ENCODE measurements at regions not wholly inside any gene's neighbourhood (a gene's known extent, or its start where the extent isn't known, plus 50 kb on each side); places are given as distances from the start of the nearest gene placed in this dataset.
"Not testable (repeated sequence)": the region's sequence is repeated elsewhere in the genome, so short reads cannot be mapped to it uniquely, and the experiment has no call there.

DNA sequence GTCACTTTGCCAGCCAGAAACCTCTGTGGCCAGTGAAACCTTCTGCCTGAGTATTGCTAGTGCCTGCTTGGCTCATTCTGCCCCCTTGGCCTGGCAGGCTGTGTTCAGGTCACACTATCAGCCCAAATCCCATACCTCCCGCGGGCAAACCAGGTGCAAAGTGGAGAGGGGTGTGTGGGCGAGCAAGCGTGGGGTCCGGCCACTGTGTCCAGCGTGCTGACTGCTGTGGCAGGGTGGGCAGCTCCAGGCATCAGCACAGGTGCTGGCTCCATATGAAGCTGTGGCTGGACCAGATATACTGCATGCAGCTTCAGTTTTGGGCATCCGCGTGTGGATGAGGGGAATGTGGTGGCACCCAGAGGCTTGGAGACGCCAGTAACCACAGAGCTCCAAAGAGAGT is 576.5 kb upstream of the EDIL3 start:
- no peak for DNase-seq

- no peak for DNase-seq
Observed at GRCh38 chr5:84961903-84962302, 577.2 kb upstream of the EDIL3 start.

GRCh38 chr5:84983093-84983492 is 598.4 kb upstream of the EDIL3 start:
- DNase-seq: no peak

DNA sequence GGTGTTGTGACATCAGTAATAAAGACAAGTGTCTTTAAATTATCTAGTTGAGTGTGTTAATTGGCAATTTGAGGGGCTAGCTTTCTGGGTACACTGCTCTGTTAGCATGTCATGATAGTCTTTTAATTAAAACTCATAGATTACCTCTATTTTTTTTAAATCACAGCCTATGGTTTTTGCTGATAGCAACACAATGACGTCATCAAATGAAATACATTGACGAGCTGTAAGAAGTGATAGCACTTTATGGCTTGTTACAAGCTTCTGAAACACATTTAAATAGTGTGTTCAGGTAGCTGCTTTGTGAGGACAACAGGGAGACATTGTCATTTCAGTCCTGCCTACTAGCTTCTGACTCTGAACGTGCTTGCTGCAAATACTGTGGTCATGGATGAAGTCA is 600.5 kb upstream of the EDIL3 start:
- no peak for DNase-seq

DNA sequence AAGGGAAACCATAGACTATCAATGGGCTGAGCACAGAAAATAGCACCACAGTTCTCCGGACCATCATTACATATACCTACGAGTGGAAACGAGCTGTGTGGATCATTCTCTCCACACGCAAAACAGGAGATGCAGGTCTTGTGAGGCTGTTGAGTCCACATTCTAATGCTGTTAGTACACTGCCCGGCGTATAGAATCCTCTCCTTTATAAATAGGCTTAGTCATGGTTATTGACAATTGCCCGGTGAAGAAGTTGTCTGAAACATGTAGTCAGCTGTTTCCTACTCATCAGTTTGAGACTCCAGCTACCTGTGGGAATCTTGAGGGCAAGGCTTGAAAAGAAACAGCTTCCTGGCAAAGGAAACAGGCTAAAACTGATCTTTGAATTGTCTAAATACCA is 602.0 kb upstream of the EDIL3 start:
- DNase-seq: no peak

- DNase-seq: no peak
Observed at GRCh38 chr5:85000671-85001070, 616.0 kb upstream of the EDIL3 start.

DNA sequence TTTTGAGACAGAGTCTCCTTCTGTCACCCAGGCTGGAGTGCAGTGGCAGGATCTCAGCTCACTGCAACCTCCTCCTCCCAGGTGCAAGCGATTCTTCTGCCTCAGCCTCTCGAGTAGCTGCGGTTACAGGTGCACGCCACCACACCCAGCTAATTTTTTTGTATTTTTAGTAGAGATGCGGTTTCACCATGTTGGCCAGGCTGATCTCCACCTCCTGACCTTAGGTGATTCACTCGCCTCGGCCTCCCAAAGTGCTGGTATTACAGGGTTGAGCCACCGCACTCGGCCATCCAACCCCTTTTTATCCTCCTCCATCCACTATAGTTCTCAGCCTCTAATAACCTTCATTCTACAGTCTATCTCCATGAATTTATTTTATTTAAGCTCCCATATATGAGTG is 617.3 kb upstream of the EDIL3 start:
- DNase-seq: not testable (repeated sequence)

DNA sequence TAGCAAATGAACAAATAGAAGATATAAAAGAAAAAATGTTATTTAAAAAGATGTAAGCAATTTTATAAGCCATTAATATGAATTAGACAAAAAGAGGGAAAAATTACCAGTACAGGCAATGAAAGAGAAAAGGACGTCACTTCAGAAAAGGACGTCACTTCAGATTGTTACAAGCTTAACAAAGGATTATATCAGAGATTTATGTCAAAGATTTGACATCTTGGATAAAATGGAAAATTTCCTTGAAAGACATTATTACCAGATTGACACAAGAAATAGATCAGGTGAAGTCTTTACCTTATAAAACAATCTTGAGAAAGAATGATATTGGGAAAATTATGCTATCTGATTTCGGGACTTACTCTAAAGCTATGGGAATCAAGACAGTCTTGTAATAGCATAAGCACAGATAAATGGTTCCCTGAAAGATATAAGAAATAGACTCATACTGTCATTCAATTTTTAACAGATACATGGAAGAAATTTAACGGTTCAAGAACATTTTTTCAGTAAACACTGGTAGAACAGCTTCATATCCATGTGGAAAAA is 625.4 kb upstream of the EDIL3 start:
- no peak for DNase-seq

- no peak for DNase-seq
Observed at GRCh38 chr5:85017261-85017660, 632.6 kb upstream of the EDIL3 start.

DNA sequence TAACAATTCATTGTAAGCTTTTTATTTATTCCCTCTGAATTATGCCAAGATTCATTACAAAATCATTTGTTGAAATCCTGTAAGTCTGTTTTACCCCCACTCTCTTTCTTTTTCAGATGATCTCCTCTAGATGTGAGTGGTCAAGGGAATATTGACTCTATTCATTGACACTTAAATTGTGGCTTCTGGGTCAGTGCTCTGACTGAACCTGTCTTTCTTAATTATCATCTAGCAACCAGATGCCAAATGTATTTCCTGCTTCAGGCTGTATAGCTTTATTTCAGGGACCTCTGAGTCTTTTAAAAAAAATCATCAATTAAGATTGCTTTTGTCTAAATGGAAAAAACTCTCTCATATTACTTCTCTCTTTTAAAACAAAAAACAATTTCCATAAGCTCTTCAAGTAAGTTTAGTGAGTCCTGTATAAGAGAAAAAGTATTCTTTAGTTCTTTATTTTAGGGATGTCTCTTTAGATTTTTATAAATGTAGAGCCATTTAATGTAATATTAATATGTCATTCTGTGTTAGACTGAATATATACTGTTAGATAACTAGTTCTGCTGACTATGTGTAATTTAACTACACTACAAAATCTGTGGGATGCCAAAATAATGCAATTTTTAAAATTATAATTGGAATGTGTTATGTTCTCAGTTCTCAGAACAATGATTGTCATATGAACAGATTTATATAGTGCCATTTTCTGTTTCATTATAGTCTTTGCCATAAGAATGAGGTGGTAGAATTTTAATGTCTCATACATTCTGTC is 645.8 kb upstream of the EDIL3 start:
- DNase-seq: no peak

GRCh38 chr5:85049020-85049419 is 664.3 kb upstream of the EDIL3 start:
- peak in 4 of 58 donors; percentile 1 to 7 (median 2) for DNase-seq

DNA sequence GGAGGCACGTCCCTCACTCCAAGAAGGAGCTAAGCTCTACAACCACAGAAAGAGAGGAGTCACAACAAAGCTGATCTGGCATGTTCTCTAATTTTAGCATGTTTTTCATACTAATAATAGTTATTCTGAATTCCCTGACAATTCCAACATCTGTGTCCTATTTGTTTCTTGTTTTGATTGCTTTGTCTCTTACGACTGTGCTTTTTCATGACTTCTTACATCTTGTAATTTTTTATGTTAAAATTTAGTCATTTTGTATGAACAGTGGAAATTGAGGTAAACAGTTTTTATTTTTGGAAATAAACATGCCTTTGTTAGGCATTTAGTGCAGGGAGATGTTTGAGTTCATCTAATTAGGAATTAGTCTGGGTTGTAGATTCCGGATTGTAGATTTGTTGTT is 668.1 kb upstream of the EDIL3 start:
- no peak for DNase-seq

DNA sequence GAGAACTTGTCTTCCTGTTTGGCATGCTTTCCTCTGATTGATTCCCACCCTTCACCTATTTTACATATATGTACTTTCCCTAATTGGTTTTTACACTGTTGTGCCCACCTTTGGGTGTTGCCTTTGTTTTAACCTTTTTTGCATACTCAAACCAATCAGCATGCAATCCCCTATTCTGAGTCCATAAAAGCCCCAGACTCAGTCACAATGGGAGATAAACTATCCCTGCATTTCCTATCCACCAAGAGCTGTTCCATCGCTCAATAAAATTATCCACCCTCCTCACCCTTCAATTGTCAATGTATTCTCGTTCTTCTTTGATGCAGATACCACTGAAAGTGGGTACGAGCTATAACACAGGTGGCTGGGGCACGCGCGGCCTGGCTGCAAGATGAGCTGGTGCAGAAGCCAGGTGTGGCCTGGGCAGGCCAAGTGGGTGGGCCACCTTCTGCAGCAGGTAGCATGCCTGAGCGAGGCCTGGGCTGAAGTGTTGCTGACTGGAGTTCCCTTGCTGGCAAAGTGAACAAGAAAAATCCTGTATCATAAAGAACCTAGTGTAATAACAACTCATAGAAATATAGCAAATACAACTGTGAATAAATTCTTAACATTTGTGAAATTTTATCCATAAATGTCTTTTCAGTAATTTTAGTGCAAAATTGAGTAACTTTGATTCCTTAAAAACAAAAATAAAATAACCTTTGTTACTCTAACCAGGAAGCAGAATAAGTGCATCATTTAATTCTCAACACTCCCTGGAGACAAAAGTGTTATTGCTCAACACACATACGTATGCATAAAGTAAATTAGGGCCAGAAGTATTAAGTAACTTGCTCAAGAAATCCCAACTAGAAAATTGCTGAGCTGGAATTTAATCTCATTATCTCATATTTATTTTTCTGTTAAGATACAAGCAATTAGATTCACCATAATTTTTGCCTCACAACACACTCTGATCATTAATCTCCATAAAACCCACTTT is 685.3 kb upstream of the EDIL3 start:
- DNase-seq: no peak

DNA sequence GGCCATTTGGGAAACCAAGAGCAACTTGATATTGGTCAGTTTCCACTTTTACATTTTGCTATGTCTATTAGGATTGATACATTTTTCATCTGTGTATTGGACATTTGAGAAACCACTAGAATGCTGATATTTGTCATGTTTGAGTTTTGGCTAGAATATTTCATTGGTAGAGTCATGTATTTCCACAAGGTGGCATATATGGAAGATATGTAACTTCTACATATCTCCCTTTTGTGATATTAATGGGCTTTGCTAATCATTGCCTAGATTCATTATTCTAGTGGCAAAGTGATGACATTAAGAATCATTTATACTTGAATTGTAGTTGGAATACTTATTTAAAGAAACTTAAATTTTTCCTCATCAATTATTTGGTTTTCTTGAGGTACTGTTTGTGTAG is 692.9 kb upstream of the EDIL3 start:
- DNase-seq: no peak

GRCh38 chr5:85096421-85096820 is 711.7 kb upstream of the EDIL3 start:
- no peak for DNase-seq

GRCh38 chr5:85108471-85108870 is 723.8 kb upstream of the EDIL3 start:
- no peak for DNase-seq

DNA sequence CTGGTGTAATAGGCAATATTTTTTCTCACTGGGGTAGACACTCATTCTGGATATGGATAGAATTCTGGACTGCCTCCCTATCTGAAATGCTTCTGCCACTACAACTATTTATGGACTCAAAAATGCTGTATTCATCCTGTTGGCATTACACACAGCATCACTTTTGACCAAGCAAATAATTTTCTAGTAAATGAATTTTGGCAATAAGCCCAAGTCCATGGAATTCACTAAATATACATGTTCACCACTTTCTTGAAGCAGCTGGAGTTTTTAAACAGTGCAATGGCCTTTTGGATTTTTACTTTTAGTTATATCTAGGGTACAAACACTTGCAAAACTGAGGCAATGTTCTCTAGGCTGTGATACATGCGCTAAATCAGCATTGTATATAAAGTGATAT is 724.9 kb upstream of the EDIL3 start:
- DNase-seq: no peak

DNA sequence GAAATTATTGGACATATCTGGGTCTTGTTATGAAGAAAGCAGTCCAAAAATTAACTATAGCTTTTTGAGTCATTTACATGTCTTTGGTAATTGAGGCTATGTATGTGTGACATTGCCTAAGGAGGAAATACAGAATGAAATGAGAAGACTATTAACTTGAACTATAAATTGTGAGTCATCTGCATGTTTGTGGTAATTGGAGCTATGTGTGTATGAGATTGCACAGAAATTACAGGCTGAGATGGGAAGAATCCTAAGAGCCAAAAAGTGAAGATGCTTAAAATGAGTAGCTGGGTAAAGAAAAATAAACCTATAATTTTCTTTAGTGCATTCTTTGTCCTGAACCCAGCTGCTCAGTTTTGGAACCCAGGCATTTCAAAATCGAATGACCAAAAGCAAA is 747.6 kb upstream of the EDIL3 start:
- no peak for DNase-seq

- no peak for DNase-seq
Observed at GRCh38 chr5:85140471-85140870, 755.8 kb upstream of the EDIL3 start.

DNA sequence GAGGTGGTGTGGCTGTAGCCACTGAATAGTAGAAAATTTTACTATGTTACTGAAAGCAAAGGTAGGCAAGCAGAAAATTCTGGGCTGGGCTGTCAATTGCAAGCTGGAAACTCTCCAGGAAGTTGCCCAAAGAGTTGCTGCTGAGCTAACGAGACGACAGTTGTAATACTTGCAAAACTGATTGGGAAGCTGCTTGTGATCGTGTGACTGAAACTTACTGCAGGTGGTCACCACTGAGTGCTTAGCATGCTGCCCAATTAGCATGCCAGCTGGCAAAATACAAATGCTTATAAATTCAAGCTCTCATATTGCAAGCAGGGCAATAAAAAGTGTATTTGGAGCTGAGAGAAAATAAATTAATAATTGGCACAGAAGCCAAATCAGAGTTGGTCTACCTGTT is 758.5 kb upstream of the EDIL3 start:
- no peak for DNase-seq

GRCh38 chr5:85148701-85149100 is 764.0 kb upstream of the EDIL3 start:
- no peak for DNase-seq

DNA sequence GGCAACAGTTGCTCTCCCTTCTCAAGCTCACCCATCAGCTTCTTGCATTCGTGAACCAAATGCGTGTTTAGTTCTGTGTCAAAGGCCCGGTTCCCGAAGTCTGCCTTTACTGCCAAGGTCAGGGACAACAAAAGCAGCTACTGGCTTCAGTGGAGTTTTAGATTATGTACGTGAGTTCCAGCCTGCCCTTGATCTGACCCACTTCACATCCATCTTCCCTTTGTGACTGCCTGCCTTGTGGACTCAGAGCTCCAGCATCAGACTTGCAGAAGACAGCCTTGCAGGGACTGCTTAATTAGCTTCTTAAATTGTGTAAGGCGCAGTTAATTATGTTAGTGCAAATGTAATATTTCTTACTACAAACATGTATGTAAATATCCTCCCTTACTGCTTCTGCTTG is 774.7 kb upstream of the EDIL3 start:
- no peak for DNase-seq
